Thoracic aorta (tissue), 2 donors: ENCODE measurements at regions not wholly inside any gene's neighbourhood (a gene's known extent, or its start where the extent isn't known, plus 50 kb on each side); places are given as distances from the start of the nearest gene placed in this dataset.

Experiments used
- ATAC-seq: fragments of 150-250 bp; one replicate; pipeline ENCODE4 v1.8.0; 2017; ENCODE audit warnings: low read depth; ENCODE audit not compliant: insufficient number of reproducible peaks, low FRiP score
- DNase-seq: peaks from one replicate; pipeline ENCODE4 v3.0.0-alpha.2; 2020; ENCODE audit warnings: low spot score
- H3K27ac ChIP-seq, 2 donors: fragments of 200-600 bp; sonication (generic); 1 replicate in 1 of 2; 2 replicates in 1 of 2; pipeline ENCODE4 v1.5.1; 2016; ENCODE audit warnings: mild to moderate bottlenecking in 2 of 2, moderate library complexity in 2 of 2
- H3K27me3 ChIP-seq: fragments of 200-600 bp; sonication (generic); replicated peaks from 2 replicates; pipeline ENCODE4 v1.6.0; 2016; ENCODE audit warnings: mild to moderate bottlenecking; ENCODE audit not compliant: insufficient read depth
- H3K36me3 ChIP-seq: fragments of 200-600 bp; sonication (generic); one replicate; pipeline ENCODE4 v1.5.1; 2016
- H3K4me1 ChIP-seq, 2 donors: fragments of 200-600 bp; sonication (generic); 1 replicate in 1 of 2; 2 replicates in 1 of 2; pipeline versions ENCODE4 v1.5.1 to v1.6.0; 2016; ENCODE audit warnings: low read depth in 2 of 2, mild to moderate bottlenecking in 1 of 2; ENCODE audit not compliant: control insufficient read depth in 1 of 2
- H3K4me3 ChIP-seq: fragments of 200-600 bp; sonication (generic); 2 replicates; pipeline ENCODE4 v1.5.1; 2016; ENCODE audit warnings: mild to moderate bottlenecking
- H3K9me3 ChIP-seq: fragments of 200-600 bp; sonication (generic); 2 replicates; pipeline ENCODE4 v1.5.1; 2016
- CTCF ChIP-seq: fragments of 200-600 bp; sonication (generic); IDR thresholded peaks from one replicate; pipeline ENCODE4 v1.5.1; 2019; ENCODE audit warnings: antibody characterized with exemption

GRCh38 chrX:107561468-107562215 lies 66.7 kb upstream of the PRPS1 start:
- H3K4me3 ChIP-seq = no peak overlapping the region
- ATAC-seq = no peak
- H3K27ac ChIP-seq = no peak overlapping the region
- TF ChIP-seq CTCF = no peak
- no peak for DNase-seq
- H3K36me3 ChIP-seq = no peaks in the 10 kb centered on the region
- no peaks in the 10 kb centered on the region for H3K4me1 ChIP-seq
- H3K27me3 ChIP-seq = no peaks in the 10 kb centered on the region
- H3K9me3 ChIP-seq = no peaks in the 10 kb centered on the region

GRCh38 chrX:107562482-107562881 lies 65.8 kb upstream of the PRPS1 start:
- Histone ChIP-seq H3K27me3 (no peaks in the 10 kb centered on the region), H3K9me3 (no peaks in the 10 kb centered on the region), H3K4me1 (no peaks in the 10 kb centered on the region), H3K36me3 (no peaks in the 10 kb centered on the region), H3K4me3 (no peak overlapping the region), H3K27ac (no peak overlapping the region)
- ATAC-seq = no peak
- DNase-seq = no peak
- TF ChIP-seq CTCF = no peak

- no peak for DNase-seq
- H3K27me3 ChIP-seq = no peaks in the 10 kb centered on the region
- no peak overlapping the region for H3K4me3 ChIP-seq
- no peak for ATAC-seq
- H3K9me3 ChIP-seq = no peaks in the 10 kb centered on the region
- no peaks in the 10 kb centered on the region for H3K4me1 ChIP-seq
- no peak overlapping the region for H3K27ac ChIP-seq
- H3K36me3 ChIP-seq = no peaks in the 10 kb centered on the region
- TF ChIP-seq CTCF = no peak
Observed at GRCh38 chrX:107563824-107564223, 64.5 kb upstream of the PRPS1 start.

- no peak for DNase-seq
- no peaks in the 10 kb centered on the region for H3K4me1 ChIP-seq
- TF ChIP-seq CTCF = no peak
- H3K36me3 ChIP-seq = no peaks in the 10 kb centered on the region
- ATAC-seq = no peak
- H3K9me3 ChIP-seq = no peaks in the 10 kb centered on the region
- no peak overlapping the region for H3K27ac ChIP-seq
- H3K4me3 ChIP-seq = no peak overlapping the region
- no peaks in the 10 kb centered on the region for H3K27me3 ChIP-seq
Observed at GRCh38 chrX:107565015-107565414, 63.3 kb upstream of the PRPS1 start.

- no peak overlapping the region for H3K27ac ChIP-seq
- TF ChIP-seq CTCF = no peak
- no peaks in the 10 kb centered on the region for H3K27me3 ChIP-seq
- no peaks in the 10 kb centered on the region for H3K9me3 ChIP-seq
- DNase-seq (no peak), ATAC-seq (peak; percentile 65)
- H3K36me3 ChIP-seq = no peaks in the 10 kb centered on the region
- peak overlapping the region; percentile 21 for H3K4me3 ChIP-seq
- no peaks in the 10 kb centered on the region for H3K4me1 ChIP-seq
Observed at GRCh38 chrX:107565931-107566603, 62.2 kb upstream of the PRPS1 start.
